GM21526 (cell line): ENCODE measurements at regions not wholly inside any gene's neighbourhood (a gene's known extent, or its start where the extent isn't known, plus 50 kb on each side); places are given as distances from the start of the nearest gene placed in this dataset.

Experiments
- ATAC-seq: cut with Tn5 transposase; IDR thresholded peaks from one replicate; pipeline ENCODE4 v1.9.1; 2021; ENCODE audit warnings: moderate library complexity; ENCODE audit not compliant: unreplicated experiment, low FRiP score

- ATAC-seq = no peak
These were observed 340.7 kb upstream of the DYNLRB2 start for GRCh38 chr16:80200079-80200478.

- no peak for ATAC-seq
These were observed 341.2 kb upstream of the DYNLRB2 start for GRCh38 chr16:80199614-80200013.

- ATAC-seq = no peak
These were observed 342.2 kb upstream of the DYNLRB2 start for GRCh38 chr16:80198311-80199299.

DNA sequence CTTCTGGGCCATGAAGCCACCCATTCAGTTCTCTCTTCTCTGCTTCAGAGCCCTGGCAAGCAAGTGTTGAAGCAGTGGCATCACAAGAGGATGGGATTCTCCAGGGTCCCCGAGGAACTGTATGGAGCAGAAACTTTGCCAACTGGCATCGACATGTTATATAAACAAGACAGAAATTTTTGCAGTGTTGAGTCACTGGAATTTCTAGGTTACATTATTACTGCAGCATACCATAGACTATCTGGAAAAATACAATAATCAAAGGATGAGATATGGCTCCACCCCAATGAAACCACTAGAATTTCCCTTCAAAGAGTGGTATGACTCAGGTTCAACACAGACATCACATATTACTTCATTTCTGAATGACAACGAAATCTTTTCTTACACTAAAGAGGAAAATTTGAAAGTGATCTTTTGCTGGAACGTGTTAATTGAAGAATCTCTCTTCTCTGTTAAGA, 343.0 kb upstream of the DYNLRB2 start:
- no peak for ATAC-seq

GRCh38 chr16:80191928-80192327, 348.9 kb upstream of the DYNLRB2 start:
- ATAC-seq = no peak

DNA sequence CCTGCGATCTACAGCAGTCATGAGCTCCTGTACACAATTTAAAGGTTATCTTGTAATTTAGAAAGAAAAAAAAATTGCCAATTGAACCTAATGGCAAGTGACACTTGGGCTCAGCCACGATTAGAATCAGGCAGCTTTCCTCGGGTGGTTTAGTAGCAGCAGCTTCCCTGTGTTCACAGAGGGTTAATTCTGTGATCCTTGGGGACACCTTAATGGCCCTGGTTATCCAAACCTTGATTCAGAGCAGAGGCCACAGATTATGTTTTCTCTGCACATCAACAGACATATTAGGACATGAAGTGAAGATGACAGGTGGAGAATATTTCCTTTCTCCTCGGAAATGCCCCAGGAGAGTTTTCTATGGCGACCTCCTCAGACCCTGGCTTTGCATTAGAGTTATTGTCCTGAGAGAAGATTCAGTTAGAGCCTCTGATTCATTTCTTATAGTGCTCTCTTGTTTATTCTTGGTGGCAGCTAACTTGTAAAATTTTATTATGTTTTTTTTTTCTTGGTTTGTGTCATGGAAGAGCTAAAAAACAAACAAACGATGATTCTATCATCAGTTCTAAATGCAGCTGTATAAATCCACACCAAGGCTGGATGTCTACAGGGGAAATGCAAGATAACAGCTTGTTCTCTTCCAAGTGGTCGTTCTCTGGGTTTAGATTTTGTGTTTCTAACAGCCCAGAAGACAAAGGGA, 351.2 kb upstream of the DYNLRB2 start:
- ATAC-seq = no peak

DNA sequence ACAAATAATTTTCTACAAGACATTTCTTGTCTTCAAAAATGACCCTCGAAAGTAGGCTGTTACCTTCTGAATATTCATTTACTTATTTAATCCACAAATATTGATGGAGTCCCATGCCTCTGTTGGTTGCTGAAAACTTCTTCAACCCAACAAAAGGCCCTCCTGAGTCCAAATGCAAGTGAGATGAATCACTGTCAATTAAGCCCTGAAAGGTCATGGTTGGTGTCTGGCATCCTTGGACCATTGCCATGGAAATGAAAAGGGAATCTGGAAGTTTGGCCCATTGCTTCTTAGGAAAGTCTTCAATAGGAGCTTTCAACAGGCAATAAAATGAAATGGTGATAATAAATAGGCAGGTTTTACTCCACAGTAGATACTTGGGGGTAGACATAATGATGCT, 364.7 kb upstream of the DYNLRB2 start:
- no peak for ATAC-seq

GRCh38 chr16:80175011-80175410, 365.8 kb upstream of the DYNLRB2 start:
- ATAC-seq = no peak

DNA sequence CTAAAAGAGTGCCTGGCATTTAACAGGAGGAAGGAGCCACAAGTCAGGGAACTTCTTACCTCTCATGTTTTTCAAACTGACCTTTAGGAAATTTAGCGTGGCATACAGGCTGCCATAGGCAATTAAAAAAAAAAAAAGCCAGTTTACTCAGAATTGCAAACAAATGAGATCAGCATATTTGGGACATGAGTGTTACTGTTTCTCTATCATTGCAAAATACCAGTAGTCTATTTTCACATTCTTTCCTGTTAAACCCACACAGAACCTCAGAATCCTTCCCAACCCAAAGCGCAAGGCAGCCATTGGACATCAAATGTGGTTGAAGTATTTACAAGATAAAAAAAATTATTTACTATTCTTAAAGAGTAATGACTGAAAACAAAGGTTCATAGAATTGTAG, 366.4 kb upstream of the DYNLRB2 start:
- ATAC-seq = no peak

- no peak for ATAC-seq
These were observed 369.0 kb upstream of the DYNLRB2 start for GRCh38 chr16:80171746-80172145.

GRCh38 chr16:80171199-80171598, 369.6 kb upstream of the DYNLRB2 start:
- no peak for ATAC-seq

GRCh38 chr16:80167657-80168390, 373.0 kb upstream of the DYNLRB2 start:
- no peak for ATAC-seq

DNA sequence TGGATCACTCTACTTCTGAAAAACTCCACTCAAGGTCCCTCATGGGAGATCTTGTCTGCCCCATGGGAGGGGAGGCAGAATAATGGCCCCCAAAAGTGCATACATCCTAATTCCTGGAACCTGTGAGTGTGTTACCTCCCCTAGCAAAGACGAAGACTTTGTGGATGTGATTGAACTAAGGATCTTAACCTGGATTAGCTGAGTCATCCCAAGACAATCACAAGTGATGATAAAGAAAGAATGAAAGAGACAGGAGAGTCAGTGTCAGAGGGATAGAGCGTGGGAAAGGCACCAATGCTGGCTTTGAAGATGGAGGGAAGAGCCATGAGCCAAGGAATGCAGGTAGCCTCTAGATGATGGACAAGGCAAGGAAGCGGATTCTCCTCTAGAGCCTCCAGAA, 374.7 kb upstream of the DYNLRB2 start:
- no peak for ATAC-seq

DNA sequence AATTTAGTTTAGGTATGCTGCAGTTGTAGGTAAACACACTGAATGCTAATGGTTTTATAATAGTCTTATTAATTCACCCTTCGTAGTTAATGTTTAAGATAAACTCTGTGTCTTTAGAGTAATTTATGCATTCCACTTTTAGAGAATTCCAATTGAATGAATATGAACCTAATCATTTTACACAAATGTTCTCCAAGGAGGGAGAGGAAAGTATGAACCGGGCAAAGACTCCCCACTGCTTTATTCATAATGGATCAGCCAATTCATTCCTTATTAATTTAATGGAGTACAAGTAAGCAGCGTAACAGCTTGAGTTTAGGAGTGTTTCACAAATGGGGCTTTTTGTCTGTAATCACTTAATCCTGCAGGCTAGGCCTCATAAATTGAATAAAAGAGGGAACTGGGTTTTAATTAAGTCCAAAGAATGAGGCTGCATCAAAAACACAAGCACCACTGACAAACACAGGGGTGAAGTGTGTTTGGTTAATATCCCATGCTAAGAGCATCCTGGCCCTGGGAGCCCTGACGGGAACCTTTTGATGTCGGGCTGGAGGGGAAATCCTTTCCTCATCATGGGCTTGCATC, 375.7 kb upstream of the DYNLRB2 start:
- ATAC-seq = no peak

- ATAC-seq = no peak
These were observed 377.5 kb upstream of the DYNLRB2 start for GRCh38 chr16:80163339-80163738.

DNA sequence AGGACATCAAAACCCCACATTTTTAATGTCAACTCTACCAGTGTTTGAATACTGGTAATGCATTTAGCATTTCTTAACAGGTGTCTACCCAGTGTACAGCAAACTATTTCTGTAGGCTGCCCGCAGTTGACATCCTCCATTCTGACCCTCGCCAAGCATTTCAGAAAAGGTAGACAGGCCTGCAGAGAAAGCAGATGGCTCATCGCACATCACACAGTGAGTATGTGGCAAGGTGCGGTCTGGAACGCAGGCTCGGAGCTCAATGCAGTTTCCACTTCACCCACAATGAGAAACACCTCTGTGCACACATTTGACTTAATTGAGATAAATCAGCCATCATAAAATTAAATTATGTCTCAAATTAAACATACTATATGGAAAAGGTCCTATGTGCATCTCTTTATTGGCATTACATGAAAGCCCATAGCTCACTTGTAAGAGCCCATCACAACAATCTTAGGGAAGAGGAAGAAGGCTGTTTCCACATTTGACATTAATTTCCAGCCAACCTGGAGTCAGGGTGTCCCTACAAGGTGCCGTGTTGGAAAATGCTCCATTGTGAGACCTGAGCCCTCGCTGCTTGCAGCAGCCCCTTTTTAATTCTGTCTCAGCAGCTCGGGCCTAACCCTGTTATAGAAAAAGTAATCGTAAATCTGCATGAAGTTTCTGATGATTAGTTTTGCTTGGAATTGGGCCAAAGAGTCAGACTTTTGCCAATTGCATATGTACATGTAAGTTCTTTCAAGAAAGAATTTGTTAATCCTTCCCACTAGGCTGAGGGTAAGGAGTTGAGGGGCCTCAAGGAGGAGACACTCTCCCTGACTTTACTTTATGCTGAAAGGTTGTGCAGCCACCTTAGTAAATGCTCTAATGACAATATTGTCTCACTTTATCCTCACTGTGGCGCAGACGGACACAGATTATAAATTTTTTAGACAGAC, 378.7 kb upstream of the DYNLRB2 start:
- ATAC-seq = no peak

GRCh38 chr16:80158766-80159165, 382.0 kb upstream of the DYNLRB2 start:
- ATAC-seq = no peak

DNA sequence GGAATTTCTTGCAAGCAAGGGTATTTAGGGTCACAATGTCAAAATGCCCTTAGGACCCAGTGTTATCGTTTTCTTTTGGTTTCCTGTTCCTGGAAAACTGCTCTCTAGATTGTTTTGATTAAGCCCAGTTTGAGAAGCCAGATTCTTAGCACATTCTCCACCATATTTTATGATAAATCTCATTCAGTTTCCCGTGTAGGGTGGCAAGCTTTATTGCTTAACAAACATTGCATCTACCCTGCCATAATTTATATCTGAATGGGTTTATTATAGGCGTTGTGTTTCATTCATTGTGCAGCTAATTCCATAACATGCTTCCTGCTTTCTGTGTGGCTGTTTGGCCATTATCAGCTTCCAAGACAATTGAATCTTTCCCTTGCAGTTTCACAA, 389.1 kb upstream of the DYNLRB2 start:
- ATAC-seq = no peak

GRCh38 chr16:80150978-80151721, 389.6 kb upstream of the DYNLRB2 start:
- ATAC-seq = no peak
